ENCODE measurements at regions not wholly inside any gene's neighbourhood (a gene's known extent, or its start where the extent isn't known, plus 50 kb on each side); places are given as distances from the start of the nearest gene placed in this dataset.

DNA sequence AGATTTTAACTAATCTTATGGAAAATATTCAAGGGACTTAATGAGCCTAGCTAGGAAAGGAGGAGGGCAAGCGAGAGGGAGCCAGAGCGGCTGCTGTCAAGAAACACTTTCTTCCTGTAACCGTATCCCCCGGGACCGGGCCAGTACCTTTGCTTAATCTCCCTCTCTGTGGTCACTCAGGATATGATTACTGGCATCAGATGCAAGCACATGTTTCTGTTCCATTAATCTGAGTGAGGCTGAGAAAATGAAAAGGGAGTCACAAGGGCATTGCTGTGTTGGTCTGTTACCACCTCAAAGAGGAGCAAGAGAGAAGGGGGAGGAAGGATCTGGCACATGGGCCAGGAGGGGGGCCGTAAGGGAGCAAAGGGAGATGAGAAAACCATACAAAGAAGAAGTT, 356.7 kb upstream of the GATB start:
- TF ChIP-seq ZNF112 (tag by site-specific recombination; IDR thresholded peaks at IDR 0.05), result no peak
- TF ChIP-seq ZNF624 (tag by site-specific recombination; IDR thresholded peaks at IDR 0.05), result no peak
- no peak for TF ChIP-seq ZBTB48 (tag by site-specific recombination; IDR thresholded peaks at IDR 0.05)
- TF ChIP-seq PRDM1 (tag by site-specific recombination; IDR thresholded peaks at IDR 0.05), result no peak
- no peak for TF ChIP-seq YY1 (tag by site-specific recombination; IDR thresholded peaks at IDR 0.05)
- no peak for TF ChIP-seq ZBTB20 (tag by site-specific recombination; IDR thresholded peaks at IDR 0.05)
- TF ChIP-seq ZNF19 (tag by site-specific recombination; IDR thresholded peaks at IDR 0.05; ENCODE audit: low read depth), result no peak
- TF ChIP-seq ZEB2 (tag by site-specific recombination; IDR thresholded peaks at IDR 0.05), result no peak
- no peak for TF ChIP-seq MEIS1 (CRISPR knock-in tag; IDR thresholded peaks at IDR 0.05; ENCODE audit: borderline replicate concordance)
- TF ChIP-seq, protein P1, sequence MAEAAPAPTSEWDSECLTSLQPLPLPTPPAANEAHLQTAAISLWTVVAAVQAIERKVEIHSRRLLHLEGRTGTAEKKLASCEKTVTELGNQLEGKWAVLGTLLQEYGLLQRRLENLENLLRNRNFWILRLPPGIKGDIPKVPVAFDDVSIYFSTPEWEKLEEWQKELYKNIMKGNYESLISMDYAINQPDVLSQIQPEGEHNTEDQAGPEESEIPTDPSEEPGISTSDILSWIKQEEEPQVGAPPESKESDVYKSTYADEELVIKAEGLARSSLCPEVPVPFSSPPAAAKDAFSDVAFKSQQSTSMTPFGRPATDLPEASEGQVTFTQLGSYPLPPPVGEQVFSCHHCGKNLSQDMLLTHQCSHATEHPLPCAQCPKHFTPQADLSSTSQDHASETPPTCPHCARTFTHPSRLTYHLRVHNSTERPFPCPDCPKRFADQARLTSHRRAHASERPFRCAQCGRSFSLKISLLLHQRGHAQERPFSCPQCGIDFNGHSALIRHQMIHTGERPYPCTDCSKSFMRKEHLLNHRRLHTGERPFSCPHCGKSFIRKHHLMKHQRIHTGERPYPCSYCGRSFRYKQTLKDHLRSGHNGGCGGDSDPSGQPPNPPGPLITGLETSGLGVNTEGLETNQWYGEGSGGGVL (tag by site-specific recombination; IDR thresholded peaks at IDR 0.05), result no peak
- no peak for TF ChIP-seq ZNF76 (tag by site-specific recombination; IDR thresholded peaks at IDR 0.05; ENCODE audit: borderline replicate concordance, low read depth)
- no peak for TF ChIP-seq ZNF544 (tag by site-specific recombination; IDR thresholded peaks at IDR 0.05)
- no peak for TF ChIP-seq SP7 (tag by site-specific recombination; IDR thresholded peaks at IDR 0.05)
- no peak for TF ChIP-seq EGR2 (tag by site-specific recombination; IDR thresholded peaks at IDR 0.05; ENCODE audit: low read depth)
- CTCF ChIA-PET, result no interaction called here
- POLR2A ChIA-PET, result no interaction called here

DNA sequence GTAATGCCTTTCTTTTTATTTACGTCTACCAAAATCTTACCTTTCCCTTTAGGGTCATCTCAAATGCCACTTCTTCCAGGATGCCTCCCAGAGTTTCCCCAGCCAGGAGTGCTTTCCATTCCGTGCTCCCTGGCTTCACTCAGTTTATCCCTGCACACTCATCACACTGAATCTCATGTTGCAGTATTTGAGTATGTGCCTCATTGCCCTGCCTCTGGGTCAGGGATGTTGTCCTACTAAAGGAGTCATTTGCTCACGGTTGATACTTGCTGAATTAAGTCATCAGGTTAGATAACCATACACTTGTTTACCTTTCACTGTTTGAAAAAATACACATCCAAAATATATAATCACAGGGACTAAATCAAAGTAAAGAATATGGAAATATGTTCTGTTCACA, 356.2 kb upstream of the GATB start:
- Histone ChIP-seq H3K36me3 (ENCODE audit: control insufficient read depth in 2 of 2, insufficient read depth in 1 of 2, low read length in 2 of 2) (no peaks in the 10 kb centered on the region), H3K4me3 (ENCODE audit: low read depth, low read length) (no peak overlapping the region), H3K9me3 (ENCODE audit: control insufficient read depth, insufficient read depth, low read depth, low read length) (no peaks in the 10 kb centered on the region), H3K27ac (ENCODE audit: extremely low read depth, low read depth, low read length) (no peak overlapping the region), H3K4me1 (ENCODE audit: control insufficient read depth, insufficient read depth, low read length) (no peaks in the 10 kb centered on the region)
- CTCF ChIA-PET, result no interaction called here
- TF ChIP-seq ZNF747 (tag by site-specific recombination; IDR thresholded peaks at IDR 0.05), result no peak
- TF ChIP-seq ZNF555 (tag by site-specific recombination; conservative IDR thresholded peaks at IDR 0.05), result no peak
- TF ChIP-seq, protein P2, sequence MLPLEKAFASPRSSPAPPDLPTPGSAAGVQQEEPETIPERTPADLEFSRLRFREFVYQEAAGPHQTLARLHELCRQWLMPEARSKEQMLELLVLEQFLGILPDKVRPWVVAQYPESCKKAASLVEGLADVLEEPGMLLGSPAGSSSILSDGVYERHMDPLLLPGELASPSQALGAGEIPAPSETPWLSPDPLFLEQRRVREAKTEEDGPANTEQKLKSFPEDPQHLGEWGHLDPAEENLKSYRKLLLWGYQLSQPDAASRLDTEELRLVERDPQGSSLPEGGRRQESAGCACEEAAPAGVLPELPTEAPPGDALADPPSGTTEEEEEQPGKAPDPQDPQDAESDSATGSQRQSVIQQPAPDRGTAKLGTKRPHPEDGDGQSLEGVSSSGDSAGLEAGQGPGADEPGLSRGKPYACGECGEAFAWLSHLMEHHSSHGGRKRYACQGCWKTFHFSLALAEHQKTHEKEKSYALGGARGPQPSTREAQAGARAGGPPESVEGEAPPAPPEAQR (tag by site-specific recombination; IDR thresholded peaks at IDR 0.05), result no peak
- POLR2A ChIA-PET, result no interaction called here

More for the DNA sequence above, 356.7 kb upstream of the GATB start:
- Histone ChIP-seq H3K4me3 (ENCODE audit: low read depth, low read length) (no peak overlapping the region), H3K4me1 (ENCODE audit: control insufficient read depth, insufficient read depth, low read length) (no peaks in the 10 kb centered on the region), H3K9me3 (ENCODE audit: control insufficient read depth, insufficient read depth, low read depth, low read length) (no peaks in the 10 kb centered on the region), H3K27ac (ENCODE audit: extremely low read depth, low read depth, low read length) (no peak overlapping the region), H3K36me3 (ENCODE audit: control insufficient read depth in 2 of 2, insufficient read depth in 1 of 2, low read length in 2 of 2) (no peaks in the 10 kb centered on the region)

DNA sequence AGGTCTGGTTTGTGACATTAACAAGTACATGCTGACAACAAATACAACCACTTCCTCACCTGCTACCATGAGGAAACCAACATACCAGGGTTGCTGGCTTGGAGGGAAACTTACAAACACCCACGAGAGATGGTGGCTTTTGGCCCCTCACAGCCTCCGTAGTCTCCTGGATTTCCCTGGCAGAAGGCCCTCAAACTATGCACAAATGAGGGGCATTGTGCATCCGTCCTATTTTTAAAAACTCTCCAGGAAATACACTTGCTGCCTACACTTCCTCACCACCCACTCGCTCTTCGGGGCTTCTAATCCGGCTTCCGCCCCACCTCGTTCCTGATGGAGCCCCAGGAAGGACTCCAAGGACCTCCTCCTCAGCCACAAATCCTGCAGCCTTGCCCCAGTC, 355.0 kb upstream of the GATB start:
- Histone ChIP-seq H3K4me3 (ENCODE audit: low read depth, low read length) (no peak overlapping the region), H3K4me1 (ENCODE audit: control insufficient read depth, insufficient read depth, low read length) (no peaks in the 10 kb centered on the region), H3K9me3 (ENCODE audit: control insufficient read depth, insufficient read depth, low read depth, low read length) (no peaks in the 10 kb centered on the region), H3K36me3 (ENCODE audit: control insufficient read depth in 2 of 2, insufficient read depth in 1 of 2, low read length in 2 of 2) (no peaks in the 10 kb centered on the region), H3K27ac (ENCODE audit: extremely low read depth, low read depth, low read length) (no peak overlapping the region)
- POLR2A ChIA-PET, result no interaction called here
- TF ChIP-seq ZNF629 (tag by site-specific recombination; IDR thresholded peaks at IDR 0.05) (no peak), ZFHX2 (tag by site-specific recombination; conservative IDR thresholded peaks at IDR 0.05) (0 out of 2 replicates have a peak, but pooled peaks have one; percentile 13)
- CTCF ChIA-PET, result no interaction called here
